SK-N-SH (cell line): ENCODE measurements at regions not wholly inside any gene's neighbourhood (a gene's known extent, or its start where the extent isn't known, plus 50 kb on each side); places are given as distances from the start of the nearest gene placed in this dataset.

Experiments
- CTCF ChIA-PET: fragments of 300-600, 350-600 bp; formaldehyde crosslinking; extraction: SDS; loops from one replicate; lab custom pipeline; 2021; lab: Yijun Ruan, JAX
- POLR2A ChIA-PET: fragments of 350-600 bp; sonication (Branson Sonifier 250); formaldehyde crosslinking; extraction: SDS; loops from one replicate; lab custom pipeline; 2020; ENCODE audit warnings: antibody characterized with exemption, inconsistent platforms; lab: Yijun Ruan, JAX
- DNase-seq: peaks from one replicate; pipeline ENCODE4 v3.0.0; 2012
- H2AFZ ChIP-seq: fragments of 200-600 bp; sonication (generic); 2 replicates; pipeline ENCODE4 v1.8.1; 2016; ENCODE audit warnings: antibody characterized with exemption, mild to moderate bottlenecking, low read depth
- H3F3A ChIP-seq: fragments of 200-600 bp; sonication (generic); replicated peaks from 2 replicates; pipeline ENCODE3; 2016; ENCODE audit warnings: antibody characterized with exemption, mild to moderate bottlenecking; ENCODE audit not compliant: insufficient read depth
- H3K27ac ChIP-seq, 2 experiments: fragments of 200-500 bp in 1 of 2; fragments of 200-600 bp in 1 of 2; sonication (Bioruptor generic) in 1 of 2; sonication (generic), shearing (Covaris generic) in 1 of 2; 2 replicates each; pipeline versions ENCODE4 v1.5.1 to v1.6.1; 2014 to 2016; ENCODE audit warnings: low read depth in 2 of 2, inconsistent platforms in 1 of 2, low read length in 1 of 2, mild to moderate bottlenecking in 1 of 2, mixed read lengths in 1 of 2
- H3K27me3 ChIP-seq: fragments of 200-600 bp; sonication (generic), shearing (Covaris generic); 2 replicates; pipeline ENCODE4 v1.6.1; 2016; ENCODE audit warnings: mixed run types; ENCODE audit not compliant: insufficient read depth
- H3K36me3 ChIP-seq, 2 experiments: fragments of 200-500 bp in 1 of 2; fragments of 200-600 bp in 1 of 2; sonication (Bioruptor generic) in 1 of 2; sonication (generic) in 1 of 2; replicated peaks in 1 of 2; 2 replicates each; pipeline versions ENCODE3 to v1.5.1; 2014 to 2016; ENCODE audit warnings: low read length in 1 of 2, mild to moderate bottlenecking in 1 of 2; ENCODE audit not compliant: insufficient read depth in 2 of 2, control insufficient read depth in 1 of 2
- H3K4me1 ChIP-seq, 2 experiments: fragments of 200-500 bp in 1 of 2; fragments of 200-600 bp in 1 of 2; sonication (Bioruptor generic) in 1 of 2; sonication (generic), shearing (Covaris generic) in 1 of 2; 2 replicates each; pipeline versions ENCODE4 v1.5.1 to v1.6.1; 2014 to 2016; ENCODE audit warnings: low read depth in 1 of 2, low read length in 1 of 2, mixed run types in 1 of 2; ENCODE audit not compliant: insufficient read depth in 2 of 2, control insufficient read depth in 1 of 2
- H3K4me2 ChIP-seq: fragments of 200-600 bp; sonication (generic), shearing (Covaris generic); 2 replicates; pipeline ENCODE4 v1.6.1; 2017; ENCODE audit warnings: mixed run types
- H3K4me3 ChIP-seq, 2 experiments: fragments of 200-500 bp in 1 of 2; fragments of 200-600 bp in 1 of 2; sonication (Bioruptor generic) in 1 of 2; sonication (generic), shearing (Covaris generic) in 1 of 2; 2 replicates each; pipeline versions ENCODE4 v1.5.1 to v1.8.1; 2014 to 2016; ENCODE audit warnings: low read depth in 2 of 2, inconsistent platforms in 1 of 2, low read length in 1 of 2, mild to moderate bottlenecking in 1 of 2, mixed read lengths in 1 of 2, moderate library complexity in 1 of 2
- H3K79me2 ChIP-seq: fragments of 200-600 bp; sonication (generic); 2 replicates; pipeline ENCODE4 v1.8.1; 2017; ENCODE audit warnings: mild to moderate bottlenecking; ENCODE audit not compliant: insufficient read depth
- H3K9ac ChIP-seq: fragments of 200-600 bp; sonication (generic); 2 replicates; pipeline ENCODE4 v1.6.1; 2017; ENCODE audit warnings: mixed run types
- H3K9me2 ChIP-seq: fragments of 200-600 bp; sonication (generic); 2 replicates; pipeline ENCODE4 v1.6.1; 2017; ENCODE audit warnings: mixed run types
- H3K9me3 ChIP-seq: fragments of 200-600 bp; sonication (generic); 2 replicates; pipeline ENCODE4 v1.6.1; 2017; ENCODE audit warnings: mixed run types, mild to moderate bottlenecking, moderate library complexity
- H4K20me1 ChIP-seq: fragments of 200-600 bp; sonication (generic); 2 replicates; pipeline ENCODE4 v1.6.1; 2017; ENCODE audit warnings: mild to moderate bottlenecking, mixed run types; ENCODE audit not compliant: insufficient read depth
- EP300 ChIP-seq, 2 experiments: IDR thresholded peaks; 2 replicates each; pipeline versions ENCODE4 v1.4.0 to v1.6.1; 2012; ENCODE audit warnings: borderline replicate concordance in 1 of 2, low read depth in 1 of 2, low read length in 1 of 2
- EZH2phosphoT487 ChIP-seq: fragments of 200-600 bp; sonication (generic); IDR thresholded peaks from 2 replicates; pipeline ENCODE4 v1.6.1; 2017; ENCODE audit warnings: low read depth, mixed run types, mild to moderate bottlenecking, antibody characterized with exemption, moderate library complexity, borderline replicate concordance
- FOSL2 ChIP-seq: IDR thresholded peaks from 2 replicates; pipeline ENCODE4 v1.4.0; 2012; ENCODE audit warnings: low read depth, mild to moderate bottlenecking, moderate library complexity, borderline replicate concordance
- FOXJ3 ChIP-seq: sonication (generic); formaldehyde crosslinking; IDR thresholded peaks from 2 replicates; pipeline ENCODE4 v1.5.1; 2020; ENCODE audit warnings: mild to moderate bottlenecking, missing genetic modification reagents
- MXI1 ChIP-seq: IDR thresholded peaks from 2 replicates; pipeline ENCODE4 v1.6.1; 2012; ENCODE audit warnings: mild to moderate bottlenecking, low read depth, low read length, improper control_type of control experiment
- RAD21 ChIP-seq: IDR thresholded peaks from 2 replicates; pipeline ENCODE4 v1.6.1; 2012; ENCODE audit warnings: mild to moderate bottlenecking, low read length
- RCOR1 ChIP-seq: fragments of 150-350 bp; IDR thresholded peaks from 2 replicates; pipeline ENCODE4 v1.6.1; 2017; ENCODE audit warnings: antibody characterized with exemption, low read length
- TAF1 ChIP-seq: IDR thresholded peaks from 2 replicates; pipeline ENCODE4 v1.6.1; 2012; ENCODE audit warnings: low read depth, mild to moderate bottlenecking, low read length, moderate library complexity, borderline replicate concordance
- WGBS: methylation state at CpG from one replicate; pipeline ENCODE4 v1.1.6; 2017; ENCODE audit warnings: low lambda C conversion rate; 5-methylcytosine and 5-hydroxymethylcytosine counted together
- TF ChIP-seq, protein P1 (sequence below): IDR thresholded peaks from 2 replicates; pipeline ENCODE4 v1.4.0; 2012; ENCODE audit warnings: low read depth, borderline replicate concordance
- TF ChIP-seq, protein P2 (sequence below): IDR thresholded peaks from 2 replicates; pipeline ENCODE4 v1.6.1; 2012; ENCODE audit warnings: mild to moderate bottlenecking, low read depth, low read length, moderate library complexity
- TF ChIP-seq, protein P3 (sequence below): IDR thresholded peaks from 2 replicates; pipeline ENCODE4 v1.4.0; 2012; ENCODE audit warnings: low read depth
- TF ChIP-seq, protein P4 (sequence below): fragments of 200-600 bp; sonication (generic); IDR thresholded peaks from 2 replicates; pipeline ENCODE4 v1.6.1; 2017; ENCODE audit warnings: antibody characterized with exemption, mild to moderate bottlenecking, moderate library complexity
- TF ChIP-seq, protein P5 (sequence below): IDR thresholded peaks from 2 replicates; pipeline ENCODE4; 2012

DNA sequence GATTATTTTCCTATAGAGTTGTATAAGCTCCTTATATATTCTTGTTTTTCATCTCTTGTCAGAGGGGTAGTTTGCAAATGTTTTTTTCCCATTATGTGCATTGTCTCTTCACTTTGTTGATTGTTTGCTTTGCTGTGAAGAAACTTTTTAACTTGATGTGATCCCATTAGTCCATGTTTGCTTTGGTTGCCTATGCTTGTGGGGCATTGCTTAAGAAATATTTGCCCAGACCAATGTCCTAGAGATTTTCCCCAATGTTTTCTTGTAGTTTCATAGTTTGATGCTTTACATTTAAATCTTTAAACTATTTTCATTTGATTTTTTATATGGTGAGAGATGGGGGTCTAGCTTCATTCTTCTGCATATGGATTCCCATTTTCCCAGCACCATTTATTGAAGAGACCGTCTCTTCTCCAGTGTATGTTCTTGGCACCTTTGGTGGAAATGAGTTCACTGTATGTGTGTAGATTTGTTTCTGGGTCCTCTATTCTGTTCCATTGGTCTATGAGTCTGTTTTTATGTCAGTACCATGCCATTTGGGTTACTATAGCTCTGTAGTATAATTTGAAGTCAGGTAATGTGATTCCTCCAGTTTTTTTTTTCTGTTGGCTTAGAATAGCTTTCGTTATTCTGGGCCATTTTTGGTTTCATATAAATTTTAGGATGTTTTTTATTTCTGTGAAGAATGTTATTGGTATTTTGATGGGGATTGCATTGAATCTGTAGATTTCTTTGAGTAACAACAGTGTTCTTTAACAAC lies 165.8 kb downstream of the ABCA8 start:
- WGBS: 46% methylated on average over 2 of the region's 2 CpGs
- CTCF ChIA-PET: interaction anchor here (1.2 kb wide), 1 partner anchor 9 kb away, joined by 3 read pairs; no protein-coding TSS in a partner anchor
- DNase-seq: no peak

More for the DNA sequence above, 165.8 kb downstream of the ABCA8 start:
- H3K4me3 ChIP-seq: no peak overlapping the region
- no peaks in the 10 kb centered on the region for H4K20me1 ChIP-seq
- H3K27ac ChIP-seq: no peak overlapping the region
- no peaks in the 10 kb centered on the region for H3F3A ChIP-seq
- no peak overlapping the region for H2AFZ ChIP-seq
- no peaks in the 10 kb centered on the region for H3K9me2 ChIP-seq
- H3K79me2 ChIP-seq: no peaks in the 10 kb centered on the region
- no peaks in the 10 kb centered on the region for H3K36me3 ChIP-seq
- H3K9me3 ChIP-seq: no peaks in the 10 kb centered on the region
- TF ChIP-seq MXI1: no peak
- TF ChIP-seq FOSL2: no peak
- TF ChIP-seq, protein P1, sequence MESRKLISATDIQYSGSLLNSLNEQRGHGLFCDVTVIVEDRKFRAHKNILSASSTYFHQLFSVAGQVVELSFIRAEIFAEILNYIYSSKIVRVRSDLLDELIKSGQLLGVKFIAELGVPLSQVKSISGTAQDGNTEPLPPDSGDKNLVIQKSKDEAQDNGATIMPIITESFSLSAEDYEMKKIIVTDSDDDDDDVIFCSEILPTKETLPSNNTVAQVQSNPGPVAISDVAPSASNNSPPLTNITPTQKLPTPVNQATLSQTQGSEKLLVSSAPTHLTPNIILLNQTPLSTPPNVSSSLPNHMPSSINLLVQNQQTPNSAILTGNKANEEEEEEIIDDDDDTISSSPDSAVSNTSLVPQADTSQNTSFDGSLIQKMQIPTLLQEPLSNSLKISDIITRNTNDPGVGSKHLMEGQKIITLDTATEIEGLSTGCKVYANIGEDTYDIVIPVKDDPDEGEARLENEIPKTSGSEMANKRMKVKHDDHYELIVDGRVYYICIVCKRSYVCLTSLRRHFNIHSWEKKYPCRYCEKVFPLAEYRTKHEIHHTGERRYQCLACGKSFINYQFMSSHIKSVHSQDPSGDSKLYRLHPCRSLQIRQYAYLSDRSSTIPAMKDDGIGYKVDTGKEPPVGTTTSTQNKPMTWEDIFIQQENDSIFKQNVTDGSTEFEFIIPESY: no peak
- no peak for TF ChIP-seq RCOR1
- no peak for TF ChIP-seq TAF1
- TF ChIP-seq, protein P2, sequence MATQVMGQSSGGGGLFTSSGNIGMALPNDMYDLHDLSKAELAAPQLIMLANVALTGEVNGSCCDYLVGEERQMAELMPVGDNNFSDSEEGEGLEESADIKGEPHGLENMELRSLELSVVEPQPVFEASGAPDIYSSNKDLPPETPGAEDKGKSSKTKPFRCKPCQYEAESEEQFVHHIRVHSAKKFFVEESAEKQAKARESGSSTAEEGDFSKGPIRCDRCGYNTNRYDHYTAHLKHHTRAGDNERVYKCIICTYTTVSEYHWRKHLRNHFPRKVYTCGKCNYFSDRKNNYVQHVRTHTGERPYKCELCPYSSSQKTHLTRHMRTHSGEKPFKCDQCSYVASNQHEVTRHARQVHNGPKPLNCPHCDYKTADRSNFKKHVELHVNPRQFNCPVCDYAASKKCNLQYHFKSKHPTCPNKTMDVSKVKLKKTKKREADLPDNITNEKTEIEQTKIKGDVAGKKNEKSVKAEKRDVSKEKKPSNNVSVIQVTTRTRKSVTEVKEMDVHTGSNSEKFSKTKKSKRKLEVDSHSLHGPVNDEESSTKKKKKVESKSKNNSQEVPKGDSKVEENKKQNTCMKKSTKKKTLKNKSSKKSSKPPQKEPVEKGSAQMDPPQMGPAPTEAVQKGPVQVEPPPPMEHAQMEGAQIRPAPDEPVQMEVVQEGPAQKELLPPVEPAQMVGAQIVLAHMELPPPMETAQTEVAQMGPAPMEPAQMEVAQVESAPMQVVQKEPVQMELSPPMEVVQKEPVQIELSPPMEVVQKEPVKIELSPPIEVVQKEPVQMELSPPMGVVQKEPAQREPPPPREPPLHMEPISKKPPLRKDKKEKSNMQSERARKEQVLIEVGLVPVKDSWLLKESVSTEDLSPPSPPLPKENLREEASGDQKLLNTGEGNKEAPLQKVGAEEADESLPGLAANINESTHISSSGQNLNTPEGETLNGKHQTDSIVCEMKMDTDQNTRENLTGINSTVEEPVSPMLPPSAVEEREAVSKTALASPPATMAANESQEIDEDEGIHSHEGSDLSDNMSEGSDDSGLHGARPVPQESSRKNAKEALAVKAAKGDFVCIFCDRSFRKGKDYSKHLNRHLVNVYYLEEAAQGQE: no peak
- TF ChIP-seq EP300 (IDR thresholded peaks at IDR 0.05; ENCODE audit: borderline replicate concordance in 1 of 2, low read depth in 1 of 2, low read length in 1 of 2): no peak
- no peak for TF ChIP-seq EZH2phosphoT487
- TF ChIP-seq, protein P3, sequence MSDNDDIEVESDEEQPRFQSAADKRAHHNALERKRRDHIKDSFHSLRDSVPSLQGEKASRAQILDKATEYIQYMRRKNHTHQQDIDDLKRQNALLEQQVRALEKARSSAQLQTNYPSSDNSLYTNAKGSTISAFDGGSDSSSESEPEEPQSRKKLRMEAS: no peak
- no peak for TF ChIP-seq FOXJ3 (CRISPR knock-in tag)
- TF ChIP-seq RAD21: no peak
- TF ChIP-seq, protein P4, sequence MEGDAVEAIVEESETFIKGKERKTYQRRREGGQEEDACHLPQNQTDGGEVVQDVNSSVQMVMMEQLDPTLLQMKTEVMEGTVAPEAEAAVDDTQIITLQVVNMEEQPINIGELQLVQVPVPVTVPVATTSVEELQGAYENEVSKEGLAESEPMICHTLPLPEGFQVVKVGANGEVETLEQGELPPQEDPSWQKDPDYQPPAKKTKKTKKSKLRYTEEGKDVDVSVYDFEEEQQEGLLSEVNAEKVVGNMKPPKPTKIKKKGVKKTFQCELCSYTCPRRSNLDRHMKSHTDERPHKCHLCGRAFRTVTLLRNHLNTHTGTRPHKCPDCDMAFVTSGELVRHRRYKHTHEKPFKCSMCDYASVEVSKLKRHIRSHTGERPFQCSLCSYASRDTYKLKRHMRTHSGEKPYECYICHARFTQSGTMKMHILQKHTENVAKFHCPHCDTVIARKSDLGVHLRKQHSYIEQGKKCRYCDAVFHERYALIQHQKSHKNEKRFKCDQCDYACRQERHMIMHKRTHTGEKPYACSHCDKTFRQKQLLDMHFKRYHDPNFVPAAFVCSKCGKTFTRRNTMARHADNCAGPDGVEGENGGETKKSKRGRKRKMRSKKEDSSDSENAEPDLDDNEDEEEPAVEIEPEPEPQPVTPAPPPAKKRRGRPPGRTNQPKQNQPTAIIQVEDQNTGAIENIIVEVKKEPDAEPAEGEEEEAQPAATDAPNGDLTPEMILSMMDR: no peak
- TF ChIP-seq, protein P5, sequence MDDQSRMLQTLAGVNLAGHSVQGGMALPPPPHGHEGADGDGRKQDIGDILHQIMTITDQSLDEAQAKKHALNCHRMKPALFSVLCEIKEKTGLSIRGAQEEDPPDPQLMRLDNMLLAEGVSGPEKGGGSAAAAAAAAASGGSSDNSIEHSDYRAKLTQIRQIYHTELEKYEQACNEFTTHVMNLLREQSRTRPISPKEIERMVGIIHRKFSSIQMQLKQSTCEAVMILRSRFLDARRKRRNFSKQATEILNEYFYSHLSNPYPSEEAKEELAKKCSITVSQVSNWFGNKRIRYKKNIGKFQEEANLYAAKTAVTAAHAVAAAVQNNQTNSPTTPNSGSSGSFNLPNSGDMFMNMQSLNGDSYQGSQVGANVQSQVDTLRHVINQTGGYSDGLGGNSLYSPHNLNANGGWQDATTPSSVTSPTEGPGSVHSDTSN: no peak
- H3K9ac ChIP-seq: no peak overlapping the region
- H3K27me3 ChIP-seq: no peaks in the 10 kb centered on the region; the same call in 1 of the 2 replicates
- H3K4me2 ChIP-seq: no peak overlapping the region
- peaks cover 0 to 20% of the 10 kb centered on the region in 2 experiments; a peak in 1 of 4 replicates for H3K4me1 ChIP-seq
- POLR2A ChIA-PET: no interaction called here
